ENCODE measurements at regions not wholly inside any gene's neighbourhood (a gene's known extent, or its start where the extent isn't known, plus 50 kb on each side); places are given as distances from the start of the nearest gene placed in this dataset.

GRCh38 chr5:72687288-72687687 is 129.2 kb upstream of the TNPO1 start:
- Histone ChIP-seq H3K27me3 (ENCODE audit: control insufficient read depth, extremely low read depth, insufficient read depth, low read length) (peaks cover 14% of the 10 kb centered on the region), H3K4me1 (ENCODE audit: control insufficient read depth, extremely low read depth, insufficient read depth, low read length) (no peaks in the 10 kb centered on the region), H3K9ac (ENCODE audit: control insufficient read depth, extremely low read depth, insufficient read depth, low read length) (no peak overlapping the region), H2AFZ (ENCODE audit: control insufficient read depth, low read length) (no peak overlapping the region), H3K27ac (ENCODE audit: control insufficient read depth, insufficient read depth, low read length) (no peak overlapping the region), H3K9me3 (ENCODE audit: control insufficient read depth, low read depth, low read length) (no peaks in the 10 kb centered on the region), H3K4me2 (ENCODE audit: control insufficient read depth, extremely low read depth, insufficient read depth, low read depth, low read length) (no peak overlapping the region), H3K79me2 (ENCODE audit: control insufficient read depth, insufficient read depth, low read length) (no peaks in the 10 kb centered on the region), H3K36me3 (ENCODE audit: control insufficient read depth in 2 of 2, extremely low read depth in 1 of 2, insufficient read depth in 2 of 2, low read length in 2 of 2) (no peaks in the 10 kb centered on the region), H3K4me3 (ENCODE audit: control insufficient read depth in 2 of 3, extremely low read depth in 1 of 3, insufficient read depth in 2 of 3, low read depth in 1 of 3, low read length in 3 of 3) (no peak overlapping the region), H4K20me1 (ENCODE audit: control insufficient read depth, extremely low read depth, insufficient read depth, low read length) (no peaks in the 10 kb centered on the region), H3K9me1 (ENCODE audit: control insufficient read depth, extremely low read depth, insufficient read depth, low read length) (no peaks in the 10 kb centered on the region)
- TF ChIP-seq EZH2 (IDR thresholded peaks at IDR 0.05; ENCODE audit: low read length) (no peak), CTCF (optimal IDR thresholded peaks at IDR 0.05 in 1 of 3, IDR thresholded peaks at IDR 0.05 in 1 of 3, conservative IDR thresholded peaks at IDR 0.05 in 1 of 3; ENCODE audit: extremely low read depth in 1 of 3, insufficient read depth in 2 of 3, low read length in 3 of 3) (no peak)
- dilution Hi-C loops (cut with MboI; ENCODE audit: extremely low pct_ligation_motif_present, low sequenced_read_pairs), result no loop called here
- no peak for DNase-seq (ENCODE audit: low read depth, low spot score)
- FAIRE-seq, result no peak

GRCh38 chr5:72682561-72682960 is 133.9 kb upstream of the TNPO1 start:
- Histone ChIP-seq H3K36me3 (ENCODE audit: control insufficient read depth in 2 of 2, extremely low read depth in 1 of 2, insufficient read depth in 2 of 2, low read length in 2 of 2) (no peaks in the 10 kb centered on the region), H3K9me3 (ENCODE audit: control insufficient read depth, low read depth, low read length) (no peaks in the 10 kb centered on the region), H3K27ac (ENCODE audit: control insufficient read depth, insufficient read depth, low read length) (no peak overlapping the region), H4K20me1 (ENCODE audit: control insufficient read depth, extremely low read depth, insufficient read depth, low read length) (no peaks in the 10 kb centered on the region), H3K9ac (ENCODE audit: control insufficient read depth, extremely low read depth, insufficient read depth, low read length) (no peak overlapping the region), H3K4me2 (ENCODE audit: control insufficient read depth, extremely low read depth, insufficient read depth, low read depth, low read length) (no peak overlapping the region), H3K79me2 (ENCODE audit: control insufficient read depth, insufficient read depth, low read length) (no peaks in the 10 kb centered on the region), H3K27me3 (ENCODE audit: control insufficient read depth, extremely low read depth, insufficient read depth, low read length) (peaks cover 4% of the 10 kb centered on the region), H3K4me1 (ENCODE audit: control insufficient read depth, extremely low read depth, insufficient read depth, low read length) (no peaks in the 10 kb centered on the region), H3K9me1 (ENCODE audit: control insufficient read depth, extremely low read depth, insufficient read depth, low read length) (no peaks in the 10 kb centered on the region), H3K4me3 (ENCODE audit: control insufficient read depth in 2 of 3, extremely low read depth in 1 of 3, insufficient read depth in 2 of 3, low read depth in 1 of 3, low read length in 3 of 3) (no peak overlapping the region), H2AFZ (ENCODE audit: control insufficient read depth, low read length) (no peak overlapping the region)
- DNase-seq (ENCODE audit: low read depth, low spot score) (no peak), FAIRE-seq (no peak)
- TF ChIP-seq EZH2 (IDR thresholded peaks at IDR 0.05; ENCODE audit: low read length), result no peak
- dilution Hi-C loops (cut with MboI; ENCODE audit: extremely low pct_ligation_motif_present, low sequenced_read_pairs), result no loop called here

DNA sequence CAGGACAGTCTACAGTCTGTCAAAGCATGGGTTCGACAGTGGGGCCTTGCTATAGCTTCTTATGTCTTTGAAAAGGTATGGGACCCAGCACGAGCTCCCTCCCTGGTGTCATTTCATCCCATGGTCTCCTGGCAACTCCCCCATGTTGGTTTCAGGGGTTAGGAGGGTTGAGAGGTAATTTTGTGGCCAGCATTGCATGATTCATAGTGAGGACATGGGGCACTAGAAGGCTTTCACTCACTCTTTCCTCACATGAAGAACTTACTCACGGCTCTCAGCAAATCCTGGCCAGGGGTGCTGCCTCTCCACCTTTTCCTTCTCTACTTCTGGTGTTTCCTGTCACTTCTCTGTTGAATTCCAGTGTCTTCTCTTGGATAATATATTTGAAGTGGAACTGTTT is 134.7 kb upstream of the TNPO1 start:
- no peaks in the 10 kb centered on the region for H4K20me1 ChIP-seq (ENCODE audit: control insufficient read depth, extremely low read depth, insufficient read depth, low read length)
- no peaks in the 10 kb centered on the region for H3K4me1 ChIP-seq (ENCODE audit: control insufficient read depth, extremely low read depth, insufficient read depth, low read length)
- no peak overlapping the region for H3K9ac ChIP-seq (ENCODE audit: control insufficient read depth, extremely low read depth, insufficient read depth, low read length)
- H3K27ac ChIP-seq (ENCODE audit: control insufficient read depth, insufficient read depth, low read length), result no peak overlapping the region
- no peak overlapping the region for H3K4me2 ChIP-seq (ENCODE audit: control insufficient read depth, extremely low read depth, insufficient read depth, low read depth, low read length)
- H3K27me3 ChIP-seq (ENCODE audit: control insufficient read depth, extremely low read depth, insufficient read depth, low read length), result no peaks in the 10 kb centered on the region
- no peak overlapping the region for H3K4me3 ChIP-seq (ENCODE audit: control insufficient read depth in 2 of 3, extremely low read depth in 1 of 3, insufficient read depth in 2 of 3, low read depth in 1 of 3, low read length in 3 of 3)
- H2AFZ ChIP-seq (ENCODE audit: control insufficient read depth, low read length), result no peak overlapping the region
- no peaks in the 10 kb centered on the region for H3K79me2 ChIP-seq (ENCODE audit: control insufficient read depth, insufficient read depth, low read length)
- TF ChIP-seq EZH2 (IDR thresholded peaks at IDR 0.05; ENCODE audit: low read length) (no peak), CTCF (optimal IDR thresholded peaks at IDR 0.05 in 1 of 3, IDR thresholded peaks at IDR 0.05 in 1 of 3, conservative IDR thresholded peaks at IDR 0.05 in 1 of 3; ENCODE audit: extremely low read depth in 1 of 3, insufficient read depth in 2 of 3, low read length in 3 of 3) (no peak)
- dilution Hi-C loops (cut with MboI; ENCODE audit: extremely low pct_ligation_motif_present, low sequenced_read_pairs), result no loop called here
- H3K36me3 ChIP-seq (ENCODE audit: control insufficient read depth in 2 of 2, extremely low read depth in 1 of 2, insufficient read depth in 2 of 2, low read length in 2 of 2), result no peaks in the 10 kb centered on the region
- no peak for FAIRE-seq
- H3K9me3 ChIP-seq (ENCODE audit: control insufficient read depth, low read depth, low read length), result no peaks in the 10 kb centered on the region
- H3K9me1 ChIP-seq (ENCODE audit: control insufficient read depth, extremely low read depth, insufficient read depth, low read length), result no peaks in the 10 kb centered on the region
- no peak for DNase-seq (ENCODE audit: low read depth, low spot score)
